NCI-H2227 treated with DMSO at 0.1 percent for 48 hours (cell line): ENCODE measurements at regions not wholly inside any gene's neighbourhood (a gene's known extent, or its start where the extent isn't known, plus 50 kb on each side); places are given as distances from the start of the nearest gene placed in this dataset.

Experiments
- DNase-seq: peaks from one replicate; lab custom pipeline; 2025; lab: John Stamatoyannopoulos, UW

DNA sequence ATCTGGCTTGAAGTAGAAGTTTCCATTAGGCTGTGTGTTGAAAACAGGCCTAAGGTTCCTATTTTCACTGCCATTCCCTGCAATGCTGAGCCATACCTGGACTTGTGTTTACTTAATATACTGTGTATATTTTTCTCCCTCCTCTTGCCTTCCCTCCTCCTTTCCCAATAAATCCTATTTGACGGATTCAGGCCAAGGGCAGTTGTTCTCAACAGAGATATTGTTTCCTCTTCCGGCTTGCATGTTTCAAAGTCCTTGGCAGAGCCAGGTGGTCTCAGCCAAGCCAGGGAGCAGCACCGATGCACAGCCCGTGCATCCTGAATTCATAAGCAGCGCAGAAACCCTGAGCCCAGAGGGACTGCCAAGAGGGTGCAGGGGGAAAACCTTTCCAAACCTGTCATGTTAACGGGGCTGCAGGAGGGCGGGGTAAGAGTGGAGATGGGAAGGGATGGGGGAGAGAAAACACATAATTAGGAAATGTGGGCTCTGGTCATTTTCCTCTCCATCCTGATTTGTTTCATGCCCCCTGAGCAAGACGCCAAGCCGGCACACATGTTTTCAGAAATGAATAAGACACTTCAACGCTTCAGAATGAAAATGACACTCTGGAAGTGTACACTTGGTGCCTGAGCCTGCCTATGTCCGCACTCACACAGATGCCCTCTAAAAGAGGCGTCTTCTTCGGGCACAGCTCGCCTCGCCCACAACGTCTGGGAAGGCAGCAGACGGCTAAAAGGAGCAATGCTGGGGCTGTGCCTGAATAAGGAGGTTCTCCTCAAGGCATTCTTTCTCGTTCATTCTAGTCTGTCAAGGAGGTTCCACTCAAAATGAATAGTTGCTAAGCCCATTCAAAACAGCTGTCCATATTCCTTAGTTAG lies 149.3 kb upstream of the UBL3 start:
- no peak for DNase-seq

DNA sequence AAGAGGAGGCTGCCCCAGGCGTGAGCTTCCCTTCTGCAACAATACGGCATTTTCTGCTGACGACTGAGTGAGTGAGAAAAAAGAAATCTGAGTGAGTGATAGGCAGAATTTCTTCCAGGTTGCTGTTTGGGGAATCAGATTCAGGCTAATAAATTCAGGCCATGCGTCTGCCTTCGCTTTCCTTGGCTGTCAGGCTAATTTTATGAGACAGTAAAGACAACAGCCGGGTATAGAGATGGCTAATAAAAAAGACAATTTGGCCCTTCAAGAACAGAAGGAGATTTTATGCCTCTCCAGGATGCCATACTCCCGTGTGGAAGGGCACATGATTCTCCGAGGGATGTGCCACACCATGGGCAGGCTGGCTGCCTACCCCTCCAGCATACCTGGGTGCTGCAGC lies 145.9 kb upstream of the UBL3 start:
- no peak for DNase-seq

DNA sequence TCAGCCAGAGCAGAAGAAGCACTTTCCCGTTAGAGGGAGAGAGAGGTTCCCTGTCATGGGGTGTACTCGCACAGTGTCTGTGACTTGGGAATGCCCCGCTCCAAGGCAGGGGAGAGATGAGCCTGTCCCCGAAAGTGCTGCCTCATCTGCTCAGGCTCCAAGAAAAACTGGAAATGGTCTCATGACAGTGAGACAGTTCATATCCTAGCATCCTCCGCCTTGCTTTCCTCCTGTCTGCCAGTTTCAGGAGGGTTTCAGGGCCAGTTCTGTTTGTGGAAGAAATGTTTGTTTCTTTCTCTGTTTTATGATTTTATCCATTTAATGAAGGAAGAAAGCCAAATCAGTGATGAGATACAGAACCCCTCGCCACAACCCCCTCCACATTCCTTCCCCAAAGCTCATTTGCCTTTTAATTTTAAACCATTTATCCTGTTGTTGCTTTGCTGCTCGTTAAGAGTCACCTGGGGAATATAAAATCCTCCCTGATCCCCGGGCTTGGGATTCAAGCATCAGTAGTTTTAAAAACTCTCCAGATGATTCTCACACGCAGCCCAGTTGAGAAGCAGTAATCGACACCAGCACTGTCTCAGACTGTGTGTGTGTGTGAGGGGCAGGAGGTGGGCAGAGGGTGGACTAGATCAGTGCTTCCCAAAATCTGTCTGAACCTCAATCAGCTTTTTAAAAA lies 144.6 kb upstream of the UBL3 start:
- no peak for DNase-seq

DNA sequence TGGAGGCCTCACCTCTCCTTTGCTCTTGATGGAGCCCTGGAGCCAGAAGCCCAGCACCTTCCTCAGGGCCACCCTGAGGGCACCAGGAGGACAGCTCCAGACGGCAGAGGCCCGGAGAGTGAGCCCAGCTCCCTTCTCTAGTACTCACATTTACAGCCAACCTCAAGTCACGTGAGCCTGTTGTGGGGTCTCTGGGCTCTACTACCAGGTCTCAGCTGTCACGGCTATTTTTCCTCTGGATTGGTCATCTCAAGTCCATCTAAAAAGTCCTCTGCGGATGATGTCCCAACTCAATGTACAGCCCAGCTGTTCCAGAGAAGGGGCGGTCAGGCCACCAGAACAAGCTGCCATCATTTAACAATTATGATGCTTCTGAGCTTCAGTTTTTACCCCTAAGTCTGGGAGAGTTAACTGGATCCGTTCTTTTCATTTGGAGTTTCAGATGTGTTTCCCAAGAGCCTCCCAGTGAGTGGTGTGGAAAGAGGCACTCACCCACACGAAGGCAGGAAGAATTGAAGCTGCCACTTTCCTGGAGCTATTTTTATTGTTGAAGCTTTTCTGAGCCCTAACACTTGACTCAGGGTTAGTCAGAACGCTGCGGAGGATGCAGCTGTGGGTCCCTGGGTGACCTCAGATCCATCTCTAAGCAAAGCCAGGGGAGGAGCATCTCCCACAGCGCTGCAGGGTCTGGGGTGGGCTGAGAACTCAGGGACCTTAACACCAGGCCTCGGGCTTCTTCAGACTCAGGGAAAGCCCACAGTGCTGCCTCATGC lies 143.5 kb upstream of the UBL3 start:
- no peak for DNase-seq

DNA sequence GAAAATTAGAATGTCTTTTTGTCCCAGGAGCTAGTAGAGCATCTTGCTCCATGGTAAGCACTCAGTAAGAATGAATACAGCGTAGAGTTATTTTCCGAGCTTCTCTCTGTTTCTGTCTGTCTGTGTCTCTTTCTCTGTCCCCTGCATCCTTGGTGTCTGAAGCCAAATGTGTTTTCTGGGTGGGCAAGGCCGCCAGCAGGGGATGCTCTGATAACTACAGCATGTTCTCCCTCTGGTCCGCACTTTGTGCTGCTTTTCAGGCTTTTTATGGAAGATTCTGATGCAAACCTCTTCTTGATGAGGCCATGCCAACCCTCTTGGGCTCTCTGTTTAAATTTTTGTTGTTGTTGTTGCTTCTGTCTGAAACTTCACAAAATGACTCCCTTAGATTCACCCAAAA lies 142.8 kb upstream of the UBL3 start:
- no peak for DNase-seq

DNA sequence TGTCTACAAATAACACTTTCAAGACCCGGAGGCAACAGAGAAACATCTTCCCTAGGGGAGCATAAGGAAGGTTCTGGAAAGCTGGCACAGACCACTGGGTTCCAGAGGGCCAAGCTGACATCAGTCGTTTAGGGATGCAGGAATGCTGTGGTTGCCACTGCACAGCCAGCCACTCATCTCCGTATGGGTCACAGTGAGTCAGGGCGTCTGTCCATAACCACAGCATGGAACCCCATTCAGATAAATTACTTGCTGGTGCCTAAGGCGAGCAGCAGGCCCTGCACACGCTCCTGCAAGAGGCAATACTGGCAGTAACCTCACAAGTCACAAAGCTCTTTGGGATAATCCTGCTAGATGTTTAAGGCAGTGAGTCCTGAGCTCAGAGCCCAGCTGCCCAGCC lies 140.9 kb upstream of the UBL3 start:
- DNase-seq: no peak

DNA sequence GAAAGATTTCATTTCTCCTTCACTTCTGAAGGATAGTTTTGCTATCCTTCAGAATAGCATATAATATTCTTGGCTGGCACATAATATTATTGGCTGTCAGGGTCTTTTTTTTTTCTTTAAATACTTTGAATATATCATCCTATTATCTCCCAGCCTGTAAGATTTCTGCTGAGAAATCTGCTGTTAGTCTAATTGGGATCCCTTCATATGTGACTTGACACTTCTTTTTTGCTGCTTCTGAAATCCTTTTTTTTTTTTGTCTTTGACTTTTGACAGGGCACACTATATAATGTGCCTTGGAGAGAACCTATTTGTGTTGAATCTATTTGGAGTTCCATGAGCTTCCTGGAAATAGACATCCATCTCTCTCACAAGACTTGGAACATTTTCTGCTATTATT lies 136.9 kb upstream of the UBL3 start:
- no peak for DNase-seq

DNA sequence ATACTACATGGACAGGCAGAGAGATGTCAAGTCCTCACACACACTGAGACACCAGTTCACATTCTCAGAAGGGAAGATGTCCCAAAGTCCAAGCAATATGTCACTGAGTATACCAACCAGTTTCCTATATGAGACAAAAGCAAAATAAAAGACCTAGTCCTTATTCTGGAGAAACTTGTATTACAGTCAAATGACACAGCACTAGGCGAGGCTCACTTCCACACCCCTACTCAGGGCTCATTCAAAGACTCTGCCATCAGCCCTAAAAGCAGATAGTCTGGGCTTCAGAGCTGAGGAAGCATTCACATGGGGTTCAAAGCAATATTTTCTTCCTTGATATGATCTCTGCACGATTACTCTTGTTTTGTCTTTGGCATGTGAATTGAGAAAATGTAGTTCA lies 129.9 kb upstream of the UBL3 start:
- no peak for DNase-seq

DNA sequence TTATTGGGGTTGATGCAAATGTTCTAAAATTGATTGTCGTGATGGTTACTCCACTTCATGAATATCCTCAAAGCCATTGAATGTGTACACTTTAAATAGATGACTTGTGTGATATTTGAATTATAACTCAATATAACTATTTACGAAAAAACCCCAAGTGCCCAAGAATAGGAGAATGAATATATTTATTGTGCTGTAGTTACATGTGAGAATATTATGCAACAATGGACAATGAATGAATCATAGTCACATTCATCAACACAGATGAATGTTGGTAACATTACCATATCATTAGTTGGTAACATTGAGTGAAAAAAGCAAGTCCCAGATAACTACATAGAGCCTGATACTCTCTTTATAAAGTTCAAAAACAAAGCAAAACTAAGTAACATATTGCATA lies 127.8 kb upstream of the UBL3 start:
- DNase-seq: no peak

DNA sequence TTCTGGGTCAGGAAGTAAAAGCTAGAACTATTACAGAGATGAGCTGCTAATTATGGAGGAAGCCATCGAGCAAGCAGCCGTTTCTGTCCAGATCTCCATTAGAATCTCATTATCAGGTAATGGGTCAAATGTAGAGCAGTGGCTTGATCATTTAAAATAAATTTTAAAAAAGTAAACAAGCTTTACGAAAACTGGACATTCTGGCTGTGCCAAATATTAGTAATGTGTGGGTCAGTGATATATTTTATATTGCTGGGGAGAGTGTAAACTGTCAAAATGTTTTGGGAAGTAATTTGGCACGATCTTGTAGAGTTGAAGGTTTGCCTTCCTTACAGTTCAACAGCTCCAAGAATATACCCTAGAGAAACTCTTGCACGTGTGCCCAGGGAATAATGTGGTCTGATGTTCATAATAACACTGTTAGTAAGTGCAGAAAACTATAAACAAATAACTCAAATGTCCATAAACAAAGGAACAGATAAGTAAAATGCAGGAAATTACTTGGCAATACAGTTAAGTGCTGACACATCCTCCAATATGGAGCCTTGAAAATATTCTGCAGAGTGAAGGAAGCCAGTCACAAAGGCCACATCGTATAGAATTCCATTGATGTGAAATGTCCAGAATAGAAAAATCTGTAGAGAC lies 127.2 kb upstream of the UBL3 start:
- no peak for DNase-seq

DNA sequence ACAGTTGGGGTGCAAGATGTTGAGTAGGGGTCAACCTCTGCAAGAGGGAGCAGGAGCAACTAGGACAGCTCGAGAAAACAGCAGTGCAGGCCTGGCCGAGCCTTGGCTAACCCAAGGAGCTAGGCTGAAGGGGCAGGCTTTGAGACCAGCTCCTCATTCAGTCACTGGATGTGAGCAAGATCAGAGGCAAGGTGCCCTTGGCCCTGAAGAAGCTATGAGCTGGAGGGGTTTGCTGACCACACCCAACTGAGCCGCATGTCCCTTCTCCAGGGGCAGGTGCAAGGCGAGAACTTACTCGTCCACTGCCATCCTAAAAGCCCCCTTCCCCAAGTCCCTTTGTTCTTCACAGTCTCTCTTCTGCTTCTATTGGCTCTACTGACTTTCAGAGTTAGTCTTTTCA lies 126.1 kb upstream of the UBL3 start:
- DNase-seq: no peak

DNA sequence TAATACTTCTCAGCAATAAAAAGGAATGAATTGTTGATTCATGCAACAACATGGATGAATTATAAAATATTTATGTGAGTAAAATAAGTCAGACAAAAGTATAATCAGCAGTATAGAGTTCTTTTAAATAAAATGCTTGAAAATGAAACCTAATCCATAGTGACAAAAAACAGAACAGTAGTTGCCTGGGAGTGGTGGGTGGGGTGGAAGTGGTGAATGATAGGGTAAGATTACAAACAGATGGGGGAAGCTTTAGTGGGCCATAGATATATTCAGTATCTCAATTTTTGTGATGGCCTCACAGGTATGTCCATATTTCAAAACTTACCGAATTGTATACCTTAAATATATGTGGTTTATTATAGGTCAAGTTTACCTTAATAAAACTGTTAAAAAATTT lies 124.9 kb upstream of the UBL3 start:
- no peak for DNase-seq

DNA sequence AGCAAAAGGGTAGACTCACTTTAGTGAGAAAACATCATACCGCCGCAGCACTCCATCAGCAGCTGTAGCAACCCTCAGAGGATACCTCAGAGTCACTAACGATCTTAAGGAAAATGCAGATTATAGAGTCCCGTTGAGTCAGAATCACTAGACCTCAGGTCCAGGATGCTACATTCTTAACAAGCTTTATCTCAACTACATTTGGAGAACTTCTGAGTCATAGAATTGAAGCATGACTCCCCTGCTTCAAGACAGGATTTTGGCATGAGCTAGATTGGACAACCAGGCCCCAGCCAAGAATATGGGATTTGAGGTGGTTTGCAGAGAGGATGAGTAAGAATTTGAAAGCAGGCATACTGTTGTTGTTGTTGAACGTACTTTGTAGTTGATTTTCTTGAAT lies 118.9 kb upstream of the UBL3 start:
- DNase-seq: no peak

DNA sequence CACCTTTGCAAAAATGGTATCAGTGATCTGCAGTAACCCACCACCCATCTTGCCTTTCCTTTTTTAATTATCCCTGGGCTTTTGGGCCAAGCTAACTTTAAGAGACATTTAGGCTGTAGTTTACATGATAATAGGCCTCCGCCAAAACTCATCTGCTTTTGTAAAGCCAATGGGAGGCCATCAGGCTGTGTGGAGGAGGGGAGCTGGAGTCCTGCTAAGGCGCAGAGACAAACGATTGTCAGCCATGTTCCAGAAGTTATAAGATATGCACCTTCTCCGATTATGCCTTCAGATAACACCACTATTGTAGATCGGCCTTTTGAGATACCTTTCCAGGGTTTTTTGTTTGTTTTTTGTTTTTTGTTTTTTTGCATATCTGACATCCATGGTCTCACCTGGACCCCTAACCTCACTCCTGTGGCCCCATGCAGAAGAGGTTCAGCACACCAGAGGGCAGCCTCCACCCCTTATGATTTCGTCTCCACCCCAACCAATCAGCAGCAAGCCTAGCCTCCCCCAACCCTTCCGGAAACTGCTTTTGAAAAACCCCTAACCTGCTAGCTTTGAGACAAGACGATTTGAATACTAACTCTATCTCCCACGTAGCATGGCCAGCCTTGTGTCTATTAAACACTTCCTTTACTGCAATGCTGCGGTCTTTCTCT lies 113.9 kb upstream of the UBL3 start:
- DNase-seq: no peak

DNA sequence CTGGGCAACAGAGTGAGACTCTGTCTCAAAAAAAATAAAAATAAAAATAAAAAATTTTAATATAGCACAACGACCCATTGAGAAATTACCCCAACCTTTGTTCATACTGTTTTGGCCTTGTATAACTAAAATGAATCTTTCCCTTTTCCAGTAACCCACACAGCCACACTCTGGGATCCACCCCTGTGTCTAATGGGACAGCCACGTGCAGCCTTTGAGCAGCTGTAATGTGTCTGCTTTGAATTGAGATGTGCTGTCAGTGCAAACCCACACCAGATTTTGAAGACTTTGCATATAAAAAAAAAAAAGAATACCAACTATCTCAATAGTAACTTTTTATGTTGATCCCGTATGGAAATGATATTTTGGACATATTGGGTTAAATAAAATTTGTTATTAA lies 112.7 kb upstream of the UBL3 start:
- no peak for DNase-seq

DNA sequence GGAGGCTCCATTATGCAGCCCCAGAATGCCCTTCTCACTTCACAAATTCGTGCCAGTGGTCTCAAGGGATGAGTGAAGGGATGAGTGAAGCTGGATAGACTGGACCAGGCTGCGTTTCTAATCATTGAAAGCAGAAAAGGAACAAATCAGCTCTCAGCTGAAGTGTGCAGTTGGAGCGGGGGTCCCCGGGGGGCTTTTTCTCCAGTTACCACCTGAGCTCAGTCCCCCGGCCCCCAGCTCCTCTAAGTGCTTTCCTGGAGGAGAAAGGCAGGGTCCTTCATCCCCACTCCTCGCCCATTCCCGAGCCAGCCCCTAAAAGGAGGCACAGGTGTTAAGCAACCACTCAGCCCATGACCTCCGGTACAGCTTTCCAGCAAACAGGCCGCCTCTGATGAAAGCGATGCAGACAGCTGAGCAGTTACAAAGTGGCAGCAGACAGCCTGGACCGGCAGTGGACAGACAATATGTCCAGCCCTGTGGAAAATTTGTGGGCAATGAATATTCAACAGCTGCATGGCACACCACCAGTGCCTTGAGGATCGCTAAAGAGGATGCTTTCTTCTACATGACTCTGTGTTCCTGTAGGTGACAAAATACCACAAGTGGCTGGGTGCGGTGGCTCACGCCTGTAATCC lies 110.7 kb upstream of the UBL3 start:
- no peak for DNase-seq

DNA sequence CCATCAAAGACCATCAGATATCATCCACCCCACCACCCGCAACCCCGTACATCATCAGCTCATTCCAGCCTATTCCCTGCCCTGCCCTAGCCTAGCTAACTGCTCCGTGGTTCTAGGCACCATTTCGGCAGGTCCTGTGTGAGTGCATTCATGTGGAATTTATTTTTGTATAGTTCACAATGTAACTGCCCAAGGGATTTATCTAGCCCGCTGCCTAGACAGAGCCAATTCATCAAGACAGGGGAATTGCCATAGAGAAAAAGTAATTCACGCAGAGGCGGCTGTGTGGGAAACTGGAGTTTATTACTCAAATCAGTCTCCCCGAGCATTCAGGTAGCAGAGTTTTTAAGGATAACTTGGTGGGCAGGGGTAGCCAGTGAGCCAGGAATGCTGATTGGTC lies 109.2 kb upstream of the UBL3 start:
- no peak for DNase-seq

DNA sequence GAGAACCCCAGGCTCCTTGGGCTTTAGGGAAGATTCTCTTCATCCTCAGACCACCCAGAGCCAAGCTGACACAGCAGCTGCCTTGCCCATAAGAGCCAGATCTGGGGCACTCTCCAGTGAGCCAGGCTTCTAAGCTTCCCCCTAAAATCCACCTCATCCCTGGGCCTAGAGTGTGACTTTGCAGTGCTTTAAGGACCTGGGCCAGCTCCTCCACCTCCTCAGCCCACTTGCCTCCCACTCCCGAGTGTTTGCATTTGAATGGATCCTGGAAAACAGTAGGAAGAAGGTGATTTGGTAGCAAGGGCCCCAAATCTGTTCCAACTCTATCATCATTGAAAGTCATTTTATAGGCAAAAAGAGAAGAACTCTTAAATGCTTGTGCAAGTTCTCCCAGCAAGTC lies 108.7 kb upstream of the UBL3 start:
- DNase-seq: no peak

DNA sequence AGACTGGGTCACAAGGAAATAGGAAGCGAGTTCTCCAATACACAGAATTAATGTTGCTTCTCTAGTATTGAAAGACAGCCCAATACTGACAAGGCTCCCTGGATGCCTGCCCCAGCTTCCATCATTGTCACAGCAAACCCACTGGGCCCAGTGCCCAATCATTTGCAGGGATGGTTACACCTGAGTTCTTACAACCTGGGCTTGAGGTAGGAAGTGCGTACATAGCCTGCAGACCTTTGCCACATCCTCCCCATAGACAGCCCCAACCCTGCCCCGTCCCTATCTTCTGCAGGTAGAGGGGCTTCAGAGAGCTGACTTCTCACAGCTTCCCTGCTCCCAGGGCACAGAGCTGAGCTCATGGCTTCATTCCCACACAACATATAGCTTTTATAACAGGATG lies 108.1 kb upstream of the UBL3 start:
- DNase-seq: no peak

DNA sequence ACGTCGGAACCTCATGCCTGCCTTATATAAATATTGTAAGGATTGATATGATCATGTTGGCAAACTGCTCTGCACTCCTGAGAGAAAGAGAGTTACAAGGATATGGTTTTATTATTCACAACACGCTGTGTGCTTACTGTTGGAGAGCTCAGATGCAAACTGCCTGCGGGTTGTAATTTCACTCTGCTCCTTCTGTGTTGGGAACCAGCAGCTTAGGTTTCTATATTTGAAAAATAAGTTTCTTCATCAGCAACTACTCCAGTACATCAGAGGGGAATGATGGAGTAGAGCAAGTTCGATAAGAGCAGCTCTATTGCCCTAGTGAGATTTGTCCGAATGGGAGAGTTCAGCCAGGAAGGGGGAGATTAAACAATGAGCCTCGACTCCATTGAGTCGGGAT lies 106.9 kb upstream of the UBL3 start:
- no peak for DNase-seq

DNA sequence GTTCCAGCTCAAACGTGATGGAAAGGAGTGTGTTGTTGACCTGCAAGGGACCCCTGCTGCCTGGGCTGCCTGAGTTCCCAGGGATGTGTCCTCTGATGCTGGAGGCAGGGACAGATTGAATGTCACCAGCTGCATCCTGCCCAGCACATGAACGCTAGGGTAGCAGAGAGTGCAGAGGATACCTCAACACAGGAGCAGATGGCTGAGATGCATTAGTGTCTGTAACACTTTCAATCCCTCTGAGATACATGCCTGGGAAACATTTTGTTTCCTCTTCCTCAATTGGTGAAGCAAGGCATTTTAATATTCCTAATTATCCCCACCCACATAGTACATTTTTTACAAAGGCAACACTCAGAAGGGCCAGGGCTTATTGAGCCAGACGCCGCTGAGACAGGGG lies 106.4 kb upstream of the UBL3 start:
- no peak for DNase-seq
